Fibroblast of the aortic adventitia (primary cell): ENCODE measurements at regions not wholly inside any gene's neighbourhood (a gene's known extent, or its start where the extent isn't known, plus 50 kb on each side); places are given as distances from the start of the nearest gene placed in this dataset.
"Not testable (repeated sequence)": the region's sequence is repeated elsewhere in the genome, so short reads cannot be mapped to it uniquely, and the experiment has no call there.

Experiments
- DNase-seq: peaks from one replicate; pipeline ENCODE4 v3.0.0-alpha.2; 2010; ENCODE audit warnings: low read depth
- H3K4me3 ChIP-seq: 2 replicates; pipeline ENCODE4 v1.5.1; 2011; ENCODE audit warnings: low read depth, mild to moderate bottlenecking, control low read depth, low read length, moderate library complexity
- TF ChIP-seq, protein P1 (sequence below): IDR thresholded peaks from 2 replicates; pipeline ENCODE4 v1.5.1; 2011; ENCODE audit warnings: mild to moderate bottlenecking, low read length, control low read depth, inconsistent platforms; ENCODE audit not compliant: insufficient read depth

- TF ChIP-seq, protein P1, sequence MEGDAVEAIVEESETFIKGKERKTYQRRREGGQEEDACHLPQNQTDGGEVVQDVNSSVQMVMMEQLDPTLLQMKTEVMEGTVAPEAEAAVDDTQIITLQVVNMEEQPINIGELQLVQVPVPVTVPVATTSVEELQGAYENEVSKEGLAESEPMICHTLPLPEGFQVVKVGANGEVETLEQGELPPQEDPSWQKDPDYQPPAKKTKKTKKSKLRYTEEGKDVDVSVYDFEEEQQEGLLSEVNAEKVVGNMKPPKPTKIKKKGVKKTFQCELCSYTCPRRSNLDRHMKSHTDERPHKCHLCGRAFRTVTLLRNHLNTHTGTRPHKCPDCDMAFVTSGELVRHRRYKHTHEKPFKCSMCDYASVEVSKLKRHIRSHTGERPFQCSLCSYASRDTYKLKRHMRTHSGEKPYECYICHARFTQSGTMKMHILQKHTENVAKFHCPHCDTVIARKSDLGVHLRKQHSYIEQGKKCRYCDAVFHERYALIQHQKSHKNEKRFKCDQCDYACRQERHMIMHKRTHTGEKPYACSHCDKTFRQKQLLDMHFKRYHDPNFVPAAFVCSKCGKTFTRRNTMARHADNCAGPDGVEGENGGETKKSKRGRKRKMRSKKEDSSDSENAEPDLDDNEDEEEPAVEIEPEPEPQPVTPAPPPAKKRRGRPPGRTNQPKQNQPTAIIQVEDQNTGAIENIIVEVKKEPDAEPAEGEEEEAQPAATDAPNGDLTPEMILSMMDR = no peak
- H3K4me3 ChIP-seq = no peak overlapping the region
- no peak for DNase-seq
Observed at GRCh38 chr21:31798842-31799704, 67.2 kb upstream of the SCAF4 start.

DNA sequence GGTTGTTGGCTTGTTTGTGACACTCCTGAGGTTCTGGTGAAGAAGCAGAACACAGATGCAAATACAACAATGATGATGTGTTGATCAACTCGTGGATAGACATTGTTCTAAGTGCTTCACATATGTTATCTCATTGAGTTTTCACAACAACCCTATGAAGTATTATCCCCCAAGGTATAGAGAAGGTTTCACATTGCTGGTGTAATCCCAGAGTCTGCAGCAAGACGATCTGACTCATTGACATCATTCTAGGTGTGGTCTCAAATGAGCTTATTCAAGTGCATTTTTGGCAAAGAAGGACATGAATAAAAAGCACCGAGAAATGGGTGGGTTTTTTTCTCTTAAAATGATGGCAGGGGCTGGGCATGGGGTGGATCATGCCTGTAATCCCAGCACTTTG lies 64.1 kb upstream of the SCAF4 start:
- TF ChIP-seq, protein P1 = no peak
- H3K4me3 ChIP-seq = no peak overlapping the region
- peak; percentile 36 for DNase-seq

DNA sequence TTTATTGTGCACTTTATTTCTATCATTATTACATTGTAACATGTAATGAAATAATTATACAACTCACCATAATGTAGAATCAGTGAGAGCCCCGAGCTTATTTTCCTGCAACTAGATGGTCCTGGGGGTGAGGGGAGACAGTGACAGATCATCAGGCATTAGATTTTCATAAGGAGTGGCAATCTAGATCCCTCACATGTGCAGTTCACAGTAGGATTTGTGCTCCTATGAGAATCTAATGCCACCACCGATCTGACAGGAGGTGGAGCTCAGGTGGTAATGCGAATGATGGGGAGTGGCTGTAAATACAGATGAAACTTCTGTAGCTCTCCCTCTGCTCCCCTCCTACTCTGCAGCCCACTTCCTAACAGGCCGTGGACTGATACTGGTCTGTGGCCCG lies 58.5 kb upstream of the SCAF4 start:
- DNase-seq, H3K4me3 ChIP-seq: not testable (repeated sequence)

- TF ChIP-seq, protein P1 = no peak
- no peak for DNase-seq
- H3K4me3 ChIP-seq = no peak overlapping the region
Observed at GRCh38 chr21:31788581-31788980, 56.7 kb upstream of the SCAF4 start.

DNA sequence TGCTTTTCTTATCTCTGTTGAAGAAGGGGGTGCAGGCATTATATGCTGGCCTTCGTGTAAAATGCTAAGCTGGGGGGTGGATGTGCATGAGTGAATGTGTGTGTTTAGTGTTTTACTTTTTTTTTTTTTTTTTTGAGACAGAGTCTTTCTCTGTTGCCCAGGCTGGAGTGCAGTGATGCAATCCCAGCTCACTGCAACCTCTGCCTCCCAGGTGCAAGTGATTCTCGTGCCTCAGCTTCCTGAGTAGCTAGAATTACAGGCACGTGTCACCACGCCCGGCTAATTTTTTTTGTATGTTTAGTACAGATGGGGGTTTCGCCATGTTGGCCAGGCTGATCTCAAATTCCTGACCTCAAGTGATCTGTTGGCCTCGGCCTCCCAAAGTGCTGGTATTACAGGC lies 55.8 kb upstream of the SCAF4 start:
- DNase-seq, H3K4me3 ChIP-seq: not testable (repeated sequence)

GRCh38 chr21:31786164-31786920 lies 54.4 kb upstream of the SCAF4 start:
- no peak overlapping the region for H3K4me3 ChIP-seq
- no peak for DNase-seq

DNA sequence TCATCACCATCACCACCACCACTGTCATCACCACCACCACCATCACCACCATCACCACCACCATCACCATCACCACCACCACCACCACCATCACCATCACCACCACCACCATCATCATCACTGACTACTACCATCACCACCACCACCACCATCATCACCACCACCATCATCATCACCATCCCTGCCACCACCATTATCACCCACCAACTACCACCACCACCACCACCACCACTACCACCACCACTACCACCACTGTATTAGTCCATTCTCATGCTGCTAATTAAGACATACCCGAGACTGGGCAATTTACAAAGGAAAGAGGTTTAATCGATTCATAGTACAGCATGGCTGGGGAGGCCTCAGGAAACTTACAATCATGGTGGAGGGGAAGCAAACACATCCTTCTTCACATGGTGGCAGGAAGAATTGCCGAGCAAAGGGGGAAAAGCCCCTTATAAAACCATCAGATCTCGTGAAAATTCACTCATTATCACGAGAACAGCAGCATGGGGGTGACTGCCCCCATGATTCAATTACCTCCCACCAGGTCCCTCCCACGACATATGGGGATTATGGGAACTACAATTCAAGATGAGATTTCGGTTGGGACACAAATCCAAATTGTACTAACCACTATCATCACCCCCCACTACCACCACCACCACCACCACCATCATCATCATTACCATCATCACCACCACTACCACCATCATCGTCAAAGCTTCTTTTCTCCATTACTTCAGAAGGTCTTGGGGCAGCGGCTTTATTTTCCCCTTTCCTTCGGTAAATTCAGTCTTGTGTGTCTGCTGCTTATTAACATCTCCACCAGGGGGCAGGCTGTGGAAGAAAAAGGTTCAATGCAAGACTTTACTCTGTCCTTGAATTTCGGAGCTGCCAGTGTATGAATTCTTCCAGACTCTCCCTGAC lies 53.6 kb upstream of the SCAF4 start:
- DNase-seq = peak; percentile 85
- H3K4me3 ChIP-seq = not testable (repeated sequence)
- TF ChIP-seq, protein P1 = peak; percentile 80

More at GRCh38 chr21:31786164-31786920, 54.4 kb upstream of the SCAF4 start:
- TF ChIP-seq, protein P1 = no peak
